HG03520 (cell line): ENCODE measurements at regions not wholly inside any gene's neighbourhood (a gene's known extent, or its start where the extent isn't known, plus 50 kb on each side); places are given as distances from the start of the nearest gene placed in this dataset.
A peak's percentile ranks its signal among the peaks of the same experiment; 100 is the strongest.
"Not testable (repeated sequence)": the region's sequence is repeated elsewhere in the genome, so short reads cannot be mapped to it uniquely, and the experiment has no call there.

Experiments used
- ATAC-seq: cut with Tn5 transposase; IDR thresholded peaks from one replicate; pipeline ENCODE4 v1.9.1; 2021; ENCODE audit warnings: mild to moderate bottlenecking, moderate library complexity; ENCODE audit not compliant: unreplicated experiment

DNA sequence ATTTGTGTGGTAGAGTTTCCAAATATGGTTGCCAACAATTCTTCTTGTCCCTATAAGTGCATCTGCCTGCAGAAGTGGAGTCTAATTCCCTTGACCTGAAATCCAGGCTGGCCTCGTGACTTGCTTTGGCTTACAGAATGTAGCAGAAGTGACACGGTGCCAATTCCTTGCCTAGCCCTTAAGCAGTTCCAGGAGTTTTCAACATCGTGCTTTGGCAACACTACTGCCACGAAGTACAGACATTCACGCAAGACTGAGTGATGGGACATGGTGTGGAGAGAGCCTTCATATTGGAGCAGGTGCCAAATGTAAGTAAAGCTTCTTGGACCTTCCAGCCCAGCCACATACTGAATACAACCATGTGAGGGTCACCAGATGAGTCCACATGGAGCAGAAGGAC lies 92.9 kb upstream of the NEK6 start:
- ATAC-seq: no peak

GRCh38 chr9:124174433-124174832 lies 83.3 kb upstream of the NEK6 start:
- ATAC-seq: no peak

DNA sequence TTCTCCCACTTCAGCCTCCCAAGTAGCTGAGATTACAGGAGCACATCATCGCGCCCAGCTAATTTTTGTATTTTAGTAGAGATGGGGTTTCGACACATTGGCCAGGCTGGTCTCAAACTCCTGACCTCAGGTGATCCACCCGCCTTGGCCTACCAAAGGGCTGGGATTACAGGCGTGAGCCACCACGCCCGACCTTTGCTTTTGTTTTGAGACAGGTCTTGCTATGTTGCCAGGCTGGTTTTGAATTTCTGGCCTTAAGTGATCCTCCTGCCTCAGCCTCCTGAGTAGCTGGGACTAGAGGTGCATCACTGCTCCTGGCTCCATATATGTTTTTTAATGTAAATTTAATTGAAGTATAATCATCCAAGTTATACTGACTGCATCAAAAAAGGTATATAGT lies 80.2 kb upstream of the NEK6 start:
- not testable (repeated sequence) for ATAC-seq

DNA sequence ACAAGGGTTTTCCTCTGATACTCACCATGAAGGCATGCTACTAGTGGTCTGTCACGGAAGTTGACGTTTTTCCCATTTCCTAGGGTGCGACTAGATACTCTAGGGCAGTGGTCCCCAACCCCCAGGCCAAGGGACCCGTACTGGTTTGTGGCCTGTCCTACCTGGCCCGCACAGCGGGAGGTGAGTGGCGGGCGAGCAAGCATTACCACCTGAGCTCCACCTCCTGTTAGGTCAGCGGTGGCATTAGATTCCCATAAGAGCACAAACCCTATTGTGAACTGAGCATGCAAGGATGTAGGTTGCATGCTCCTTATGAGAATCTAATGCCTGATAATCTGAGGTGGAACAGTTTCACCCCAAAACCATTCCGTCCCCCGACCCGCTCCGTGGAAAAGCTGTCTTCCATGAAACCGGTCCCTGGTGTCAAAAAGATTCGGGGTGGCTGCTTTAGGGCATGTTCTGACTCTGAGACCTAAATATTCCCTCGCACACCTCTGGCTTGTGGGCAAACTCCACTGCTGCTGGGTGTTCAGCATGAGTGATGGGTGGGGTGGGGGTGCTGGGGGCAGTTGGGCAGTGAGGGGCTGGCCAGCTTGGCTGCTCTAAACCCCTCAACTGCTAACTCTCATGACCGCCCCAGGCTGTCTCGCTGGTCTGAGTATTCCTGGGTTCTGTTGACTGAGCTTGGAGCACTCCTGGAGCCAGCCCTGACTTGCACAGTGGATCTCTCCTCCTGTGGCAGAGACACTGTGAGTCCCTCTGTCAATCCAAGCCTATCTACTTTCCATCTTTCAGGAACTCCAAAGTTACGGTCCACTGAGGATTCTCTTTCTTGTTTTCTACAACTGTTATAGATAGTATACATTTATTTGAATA lies 78.3 kb upstream of the NEK6 start:
- ATAC-seq: no peak

DNA sequence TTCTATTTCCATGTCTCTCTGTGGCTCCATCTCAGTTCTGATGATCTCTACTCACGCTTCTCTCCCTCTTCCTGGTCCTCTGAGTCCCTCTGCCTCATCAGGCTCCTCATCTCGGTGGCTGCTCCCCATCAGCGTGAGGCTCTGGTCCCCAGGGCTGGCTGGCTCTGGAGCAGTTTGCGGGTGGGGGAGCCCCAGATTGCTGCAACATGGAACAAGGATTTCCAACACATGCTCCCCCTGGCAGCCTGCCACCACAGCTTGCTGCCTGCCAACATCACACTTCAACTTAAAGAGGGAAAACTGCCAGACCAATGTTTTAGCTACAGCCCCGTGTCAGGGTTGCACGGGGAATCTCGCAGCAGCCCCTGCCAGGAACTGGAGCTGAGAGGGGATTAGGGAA lies 77.2 kb upstream of the NEK6 start:
- ATAC-seq: no peak

GRCh38 chr9:124182741-124183140 lies 75.0 kb upstream of the NEK6 start:
- no peak for ATAC-seq

GRCh38 chr9:124183772-124184171 lies 74.0 kb upstream of the NEK6 start:
- no peak for ATAC-seq

DNA sequence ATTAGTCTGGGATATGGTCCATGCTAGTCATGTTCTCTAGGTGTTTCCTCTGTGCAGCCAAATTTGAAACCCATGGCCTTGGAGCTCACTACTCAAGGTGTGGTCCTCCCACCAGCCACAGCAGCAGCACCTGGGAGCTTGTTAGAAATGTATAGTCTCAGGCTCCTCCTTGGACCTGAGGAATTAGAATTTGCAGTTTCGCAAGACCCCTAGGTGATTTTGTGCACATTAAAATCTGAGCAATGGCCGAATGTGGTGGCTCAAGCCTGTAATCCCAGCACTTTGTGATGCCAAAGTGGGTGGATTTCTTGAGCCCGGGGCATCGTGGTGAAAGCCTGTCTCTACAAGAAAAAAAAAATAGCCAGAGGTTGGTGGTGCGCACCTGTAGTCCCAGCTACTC lies 72.3 kb upstream of the NEK6 start:
- ATAC-seq: no peak

GRCh38 chr9:124187311-124187710 lies 70.4 kb upstream of the NEK6 start:
- ATAC-seq: no peak

DNA sequence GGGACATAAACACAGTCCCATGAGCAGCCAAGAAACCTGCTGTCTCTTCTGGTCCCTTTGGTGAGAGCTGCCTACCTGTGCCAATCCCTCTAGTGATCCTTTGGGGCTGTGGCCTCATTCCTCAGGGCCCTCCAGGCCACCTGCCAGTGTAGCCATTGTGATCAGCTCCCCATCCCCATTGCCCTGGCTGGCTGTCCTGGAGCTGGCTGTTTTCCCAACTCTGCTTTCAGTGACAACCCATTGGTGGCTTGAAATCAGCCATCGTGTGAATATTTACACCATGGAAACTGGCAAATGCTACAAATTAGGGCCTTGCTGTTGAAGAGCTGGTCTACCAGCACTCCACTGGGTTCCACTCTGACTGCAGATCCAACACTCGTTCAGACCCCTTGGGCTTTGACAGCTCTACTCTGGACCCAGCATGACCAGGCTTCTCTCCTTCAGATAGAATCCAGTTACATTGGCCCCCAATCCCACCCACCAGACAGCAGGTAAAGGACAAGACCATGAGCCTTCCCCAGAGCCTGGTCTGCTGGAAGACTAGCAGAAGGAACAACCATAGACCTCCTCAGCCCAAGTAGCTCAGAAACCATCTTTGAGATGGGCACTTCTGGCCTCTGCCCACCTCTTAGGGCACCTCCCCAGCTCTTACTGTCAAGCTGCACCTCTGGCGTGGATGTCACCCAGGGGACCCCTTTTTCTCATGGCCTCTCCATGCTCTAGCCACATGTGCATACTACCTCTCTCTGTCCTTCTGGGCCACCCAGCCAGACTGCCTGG lies 69.2 kb upstream of the NEK6 start:
- no peak for ATAC-seq

- no peak for ATAC-seq
These were observed 67.0 kb upstream of the NEK6 start for GRCh38 chr9:124190761-124191160.

DNA sequence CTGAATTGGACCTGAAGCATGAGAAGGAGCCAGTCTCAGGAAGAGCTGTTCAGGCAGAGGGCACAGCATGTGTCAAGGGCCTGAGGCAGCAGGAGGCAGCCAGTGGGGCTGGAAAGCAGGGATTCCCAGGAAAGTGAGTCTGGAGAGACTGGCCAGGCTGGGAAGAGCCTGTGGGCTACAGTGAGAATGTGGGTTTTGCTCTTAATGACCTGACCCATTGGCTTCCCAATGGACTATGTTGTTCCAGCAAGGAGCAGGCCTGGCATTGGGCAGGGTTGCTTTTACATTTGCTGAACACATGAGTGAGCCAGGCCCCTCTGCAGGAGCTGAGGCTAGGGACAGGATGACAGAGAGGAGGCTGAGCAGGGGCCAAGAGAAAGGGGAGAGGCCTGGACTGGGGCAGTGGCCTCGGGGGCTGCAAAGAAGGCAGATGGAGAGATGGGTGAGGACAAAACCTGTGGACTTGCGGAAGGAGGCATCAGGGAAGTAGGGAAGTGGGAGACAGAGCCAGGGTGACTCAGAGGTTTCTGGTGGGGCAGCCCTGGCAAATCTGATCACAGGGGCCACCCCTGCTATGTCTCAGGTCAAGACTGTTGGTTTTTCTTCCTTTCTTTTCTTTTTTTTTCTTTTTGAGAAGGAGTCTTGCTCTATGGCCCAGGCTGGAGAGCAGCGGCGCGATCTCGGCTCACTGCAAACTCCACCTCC lies 65.9 kb upstream of the NEK6 start:
- no peak for ATAC-seq

- no peak for ATAC-seq
These were observed 61.0 kb upstream of the NEK6 start for GRCh38 chr9:124196814-124197176.

- ATAC-seq: peak; percentile 51
These were observed 60.3 kb upstream of the NEK6 start for GRCh38 chr9:124197177-124198095.

DNA sequence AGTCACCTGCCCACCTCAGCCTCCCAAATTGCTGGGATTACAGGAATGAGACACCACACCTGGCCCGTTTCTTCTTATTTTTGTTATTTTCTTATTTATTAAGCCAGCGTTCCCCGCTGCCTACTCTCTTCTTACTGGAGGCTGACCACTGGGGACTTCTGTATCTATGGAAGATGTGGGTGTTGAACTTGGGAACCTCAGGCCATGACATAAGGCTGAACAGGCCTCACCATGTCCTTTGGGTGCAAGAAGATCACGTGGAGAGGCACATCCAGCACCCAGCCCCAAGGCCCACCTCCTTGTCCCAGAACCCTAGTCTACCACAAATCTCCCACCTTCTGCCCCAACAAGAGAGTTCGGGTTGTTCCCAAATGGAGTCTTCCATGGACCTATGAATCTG lies 59.4 kb upstream of the NEK6 start:
- ATAC-seq: no peak

DNA sequence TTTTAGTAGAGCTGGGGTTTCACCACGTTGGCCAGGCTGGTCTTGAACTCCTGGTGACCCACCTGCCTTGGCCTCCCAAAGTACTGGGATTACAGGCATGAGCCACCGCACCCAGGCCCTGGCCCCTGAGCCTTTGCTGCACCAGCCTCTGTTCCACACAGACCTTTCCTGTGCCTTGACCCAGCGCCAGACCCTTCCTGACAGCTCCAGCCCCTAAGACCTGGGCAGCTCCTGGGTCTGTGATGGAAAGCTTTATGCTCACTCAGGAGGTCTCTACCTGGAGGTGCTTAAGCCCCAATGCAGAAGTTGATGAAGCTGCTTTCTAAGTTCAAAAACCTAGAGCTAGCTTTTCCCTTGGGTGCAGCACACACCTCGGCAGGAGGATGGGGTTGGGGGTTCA lies 58.8 kb upstream of the NEK6 start:
- ATAC-seq: no peak

DNA sequence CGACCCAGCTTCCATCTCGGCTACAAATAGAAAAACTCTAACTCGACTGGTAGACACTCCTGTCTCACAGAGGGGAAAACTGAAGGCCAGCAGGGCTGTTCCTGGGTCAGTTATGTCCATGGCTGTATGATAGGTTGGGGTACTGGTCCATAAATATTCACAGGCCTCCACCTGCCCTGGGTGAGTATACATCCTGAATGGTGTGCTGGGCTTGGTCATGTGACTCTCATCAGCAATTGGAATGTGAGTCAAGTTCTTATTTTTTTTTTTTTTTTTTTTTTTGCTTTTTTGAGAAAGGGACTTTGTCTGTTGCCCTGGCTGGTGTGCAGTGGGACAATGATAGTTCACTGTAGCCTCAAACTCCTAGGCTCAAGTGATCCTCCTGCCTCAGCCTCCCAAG lies 58.3 kb upstream of the NEK6 start:
- no peak for ATAC-seq

- peak; percentile 66 for ATAC-seq
These were observed 55.2 kb upstream of the NEK6 start for GRCh38 chr9:124202447-124202971.

DNA sequence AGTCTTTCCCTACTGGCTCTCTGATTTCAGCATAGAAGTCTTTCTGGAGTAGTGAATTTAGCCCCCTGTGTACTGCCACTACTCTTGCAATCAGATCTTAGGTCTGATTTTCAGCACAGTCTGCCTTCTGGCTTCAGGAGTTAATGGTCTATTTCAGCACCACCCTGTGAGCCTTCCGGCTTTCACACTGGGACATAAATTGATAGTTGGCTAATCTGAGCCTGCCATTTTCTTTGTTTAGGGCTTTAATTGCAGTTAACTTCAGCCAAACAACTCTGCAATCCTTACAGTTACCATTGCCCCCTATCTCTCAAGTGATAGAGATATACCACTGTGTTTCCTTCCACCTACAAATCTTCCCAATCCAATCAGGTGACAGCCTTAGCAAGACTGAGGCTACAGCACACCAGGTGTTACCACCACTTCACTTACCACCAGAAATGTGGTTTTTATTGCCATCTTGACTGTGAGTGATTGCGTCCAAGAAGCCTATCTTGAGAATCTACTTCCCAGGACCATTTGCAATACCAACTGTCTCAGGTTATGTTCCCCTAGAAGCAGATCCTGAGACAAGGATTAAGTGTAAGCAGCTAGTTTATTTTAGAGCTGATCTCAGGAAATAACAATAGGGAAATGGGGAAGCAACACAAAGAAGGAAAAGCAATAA lies 51.9 kb upstream of the NEK6 start:
- ATAC-seq: no peak

GRCh38 chr9:124206391-124206790 lies 51.4 kb upstream of the NEK6 start:
- ATAC-seq: no peak
